Fibroblast of the aortic adventitia (primary cell): ENCODE measurements at regions not wholly inside any gene's neighbourhood (a gene's known extent, or its start where the extent isn't known, plus 50 kb on each side); places are given as distances from the start of the nearest gene placed in this dataset.

ENCODE experiments used
- DNase-seq: peaks from one replicate; pipeline ENCODE4 v3.0.0-alpha.2; 2010; ENCODE audit warnings: low read depth
- H3K4me3 ChIP-seq: 2 replicates; pipeline ENCODE4 v1.5.1; 2011; ENCODE audit warnings: low read depth, mild to moderate bottlenecking, control low read depth, low read length, moderate library complexity
- TF ChIP-seq, protein P1 (sequence below): IDR thresholded peaks from 2 replicates; pipeline ENCODE4 v1.5.1; 2011; ENCODE audit warnings: mild to moderate bottlenecking, low read length, control low read depth, inconsistent platforms; ENCODE audit not compliant: insufficient read depth

- DNase-seq, result no peak
- H3K4me3 ChIP-seq, result no peak overlapping the region
- TF ChIP-seq, protein P1, sequence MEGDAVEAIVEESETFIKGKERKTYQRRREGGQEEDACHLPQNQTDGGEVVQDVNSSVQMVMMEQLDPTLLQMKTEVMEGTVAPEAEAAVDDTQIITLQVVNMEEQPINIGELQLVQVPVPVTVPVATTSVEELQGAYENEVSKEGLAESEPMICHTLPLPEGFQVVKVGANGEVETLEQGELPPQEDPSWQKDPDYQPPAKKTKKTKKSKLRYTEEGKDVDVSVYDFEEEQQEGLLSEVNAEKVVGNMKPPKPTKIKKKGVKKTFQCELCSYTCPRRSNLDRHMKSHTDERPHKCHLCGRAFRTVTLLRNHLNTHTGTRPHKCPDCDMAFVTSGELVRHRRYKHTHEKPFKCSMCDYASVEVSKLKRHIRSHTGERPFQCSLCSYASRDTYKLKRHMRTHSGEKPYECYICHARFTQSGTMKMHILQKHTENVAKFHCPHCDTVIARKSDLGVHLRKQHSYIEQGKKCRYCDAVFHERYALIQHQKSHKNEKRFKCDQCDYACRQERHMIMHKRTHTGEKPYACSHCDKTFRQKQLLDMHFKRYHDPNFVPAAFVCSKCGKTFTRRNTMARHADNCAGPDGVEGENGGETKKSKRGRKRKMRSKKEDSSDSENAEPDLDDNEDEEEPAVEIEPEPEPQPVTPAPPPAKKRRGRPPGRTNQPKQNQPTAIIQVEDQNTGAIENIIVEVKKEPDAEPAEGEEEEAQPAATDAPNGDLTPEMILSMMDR, result no peak
These were observed 984.1 kb upstream of the GBE1 start for GRCh38 chr3:82745544-82745943.

DNA sequence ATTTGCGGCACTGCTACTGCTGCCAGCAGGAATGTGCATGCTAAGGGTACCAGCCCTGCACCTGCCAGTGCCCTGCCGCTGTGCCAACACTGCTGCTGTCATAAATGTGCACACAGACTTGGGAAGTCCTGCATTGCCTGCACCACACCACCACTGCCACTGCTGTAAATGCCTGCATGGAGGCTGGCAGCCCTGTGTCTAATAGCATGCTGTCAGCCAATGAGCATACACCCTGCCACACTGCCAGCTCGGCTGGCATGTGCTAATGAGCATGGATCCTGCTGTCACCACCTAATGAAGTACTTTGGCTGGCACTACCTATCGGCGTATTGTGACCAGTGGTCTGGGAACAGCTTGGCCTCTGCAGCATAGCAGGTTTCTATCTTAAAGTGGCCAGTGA, 981.8 kb upstream of the GBE1 start:
- no peak overlapping the region for H3K4me3 ChIP-seq
- DNase-seq, result no peak
- TF ChIP-seq, protein P1, result no peak

DNA sequence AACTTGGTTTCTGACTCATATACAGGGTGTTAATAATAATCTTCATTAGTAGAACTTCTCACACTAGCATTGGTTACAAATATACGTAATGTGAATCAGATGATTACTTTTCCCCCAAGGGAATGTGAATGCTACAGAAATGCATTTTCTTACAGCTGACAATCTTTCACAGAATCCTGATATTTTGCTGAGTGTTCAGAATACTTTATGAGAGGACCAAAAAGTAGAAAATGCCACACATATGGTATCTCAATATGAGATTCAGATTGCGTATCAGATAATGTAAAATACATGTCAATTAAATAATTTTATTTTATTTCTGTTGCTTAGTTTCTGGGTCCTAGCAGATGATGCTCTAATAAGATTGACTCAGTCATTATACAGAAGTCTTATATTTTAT, 979.9 kb upstream of the GBE1 start:
- no peak for DNase-seq
- TF ChIP-seq, protein P1, result no peak
- H3K4me3 ChIP-seq, result no peak overlapping the region

- TF ChIP-seq, protein P1, result no peak
- no peak overlapping the region for H3K4me3 ChIP-seq
- DNase-seq, result no peak
These were observed 977.9 kb upstream of the GBE1 start for GRCh38 chr3:82739390-82739789.

DNA sequence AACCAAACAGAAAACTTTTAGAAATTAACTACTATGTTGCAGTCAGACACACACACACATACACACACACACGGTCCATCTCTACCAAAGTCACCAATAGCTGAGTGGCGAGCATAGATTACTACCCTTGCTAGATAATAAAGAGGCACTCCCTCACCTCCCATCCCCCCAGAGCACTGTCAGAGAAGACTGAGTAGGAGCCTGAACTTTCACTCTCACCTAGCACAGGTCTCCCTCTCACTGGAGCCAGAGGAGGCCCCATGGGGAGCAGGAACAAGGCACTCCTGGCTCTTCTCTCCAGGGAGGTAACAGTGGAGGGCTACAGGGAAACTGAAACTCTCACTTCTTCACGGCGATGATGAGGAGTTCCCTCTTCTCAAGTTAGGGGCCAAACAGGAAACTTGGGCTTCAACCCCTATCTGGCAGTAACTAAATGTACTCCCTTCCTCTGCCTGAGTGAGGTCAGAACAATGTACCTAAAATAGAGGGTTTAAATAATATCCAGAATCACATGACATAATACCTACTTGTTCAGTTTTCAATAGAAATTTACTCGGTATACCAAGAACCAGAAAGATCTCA, 975.3 kb upstream of the GBE1 start:
- TF ChIP-seq, protein P1, result no peak
- no peak for DNase-seq
- no peak overlapping the region for H3K4me3 ChIP-seq

DNA sequence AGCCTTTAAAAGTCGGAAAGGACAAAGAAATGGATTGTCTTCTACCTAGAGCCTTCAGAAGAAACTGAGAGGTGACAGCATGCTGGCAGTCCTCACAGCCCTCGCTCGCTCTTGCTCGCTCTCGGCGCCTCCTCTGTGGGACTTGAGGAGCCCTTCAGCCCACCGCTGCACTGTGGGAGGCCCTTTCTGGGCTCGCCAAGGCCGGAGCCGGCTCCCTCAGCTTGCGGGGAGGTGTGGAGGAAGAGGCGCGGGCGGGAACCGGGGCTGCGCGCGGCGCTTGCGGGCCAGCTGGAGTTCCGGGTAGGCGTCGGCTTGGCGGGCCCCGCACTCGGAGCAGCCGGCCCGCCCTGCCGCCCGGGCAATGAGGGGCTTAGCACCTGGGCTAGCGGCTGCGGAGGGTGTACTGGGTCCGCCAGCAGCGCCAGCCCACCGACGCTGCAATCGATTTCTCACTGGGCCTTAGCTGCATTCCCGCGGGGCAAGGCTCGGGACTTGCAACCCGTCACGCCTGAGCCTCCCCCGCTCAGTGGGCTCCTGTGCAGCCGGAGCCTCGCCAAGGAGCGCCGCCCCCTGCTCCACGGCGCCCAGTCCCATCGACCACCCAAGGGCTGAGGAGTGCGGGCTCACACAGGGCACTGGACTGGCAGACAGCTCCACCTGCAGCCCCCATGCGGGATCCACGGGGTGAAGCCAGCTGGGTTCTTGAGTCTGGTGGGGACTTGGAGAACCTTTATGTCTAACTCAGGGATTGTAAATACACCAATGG, 953.8 kb upstream of the GBE1 start:
- no peak overlapping the region for H3K4me3 ChIP-seq
- no peak for DNase-seq
- TF ChIP-seq, protein P1, result no peak

- TF ChIP-seq, protein P1, result no peak
- H3K4me3 ChIP-seq, result no peak overlapping the region
- DNase-seq, result no peak
These were observed 945.6 kb upstream of the GBE1 start for GRCh38 chr3:82707035-82707434.
